ENCODE measurements at regions not wholly inside any gene's neighbourhood (a gene's known extent, or its start where the extent isn't known, plus 50 kb on each side); places are given as distances from the start of the nearest gene placed in this dataset.

- in situ Hi-C loops (cut with MboI; ENCODE audit: low pct_unique_long_range_greater_than_20kb, low sequenced_read_pairs, unreplicated experiment) = no loop called here
- DNase-seq (ENCODE audit: low spot score) = no peak
- TF ChIP-seq CTCF (IDR thresholded peaks at IDR 0.05; ENCODE audit: extremely low read depth, insufficient read depth, missing control alignments) = no peak
These were observed 69.2 kb downstream of the NABP1 start for GRCh38 chr2:191747170-191747530.

GRCh38 chr2:191748059-191748461, 70.1 kb downstream of the NABP1 start:
- no peak for TF ChIP-seq CTCF (IDR thresholded peaks at IDR 0.05; ENCODE audit: extremely low read depth, insufficient read depth, missing control alignments)
- in situ Hi-C loops (cut with MboI; ENCODE audit: low pct_unique_long_range_greater_than_20kb, low sequenced_read_pairs, unreplicated experiment) = no loop called here
- DNase-seq (ENCODE audit: low spot score) = no peak

DNA sequence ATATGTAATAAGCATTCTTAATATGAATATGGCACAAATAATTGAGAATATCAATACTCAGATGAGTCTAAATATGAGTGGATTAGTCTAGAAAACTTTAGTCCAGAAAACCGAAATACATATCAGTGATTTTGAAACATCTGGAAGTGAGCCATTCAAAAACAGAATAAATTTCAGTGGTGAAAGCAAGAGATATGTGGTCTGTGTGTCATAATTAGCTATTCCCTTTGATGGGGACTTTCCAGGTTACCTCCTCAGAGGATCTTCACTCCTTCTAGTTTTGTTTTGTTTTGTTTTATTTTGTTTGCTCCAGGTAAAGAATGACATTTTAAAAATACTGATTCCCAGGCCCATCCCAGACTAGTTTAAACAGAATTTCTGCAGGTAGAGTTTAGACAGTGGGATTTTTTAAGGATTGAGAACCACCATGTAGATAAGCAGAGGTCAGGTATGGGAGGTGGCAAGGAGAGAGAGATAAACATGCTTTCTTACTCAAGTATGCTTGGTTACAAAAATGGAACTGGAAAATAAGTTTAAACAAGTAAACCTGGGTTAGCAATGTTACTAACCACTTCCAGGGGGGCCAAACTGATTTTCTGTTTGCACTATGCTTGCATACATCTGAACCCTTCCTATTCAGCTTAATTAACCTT, 70.7 kb downstream of the NABP1 start:
- in situ Hi-C loops (cut with MboI; ENCODE audit: low pct_unique_long_range_greater_than_20kb, low sequenced_read_pairs, unreplicated experiment) = no loop called here
- peak; percentile 64 for DNase-seq (ENCODE audit: low spot score)

GRCh38 chr2:191749181-191749540, 71.2 kb downstream of the NABP1 start:
- in situ Hi-C loops (cut with MboI; ENCODE audit: low pct_unique_long_range_greater_than_20kb, low sequenced_read_pairs, unreplicated experiment) = no loop called here
- no peak for DNase-seq (ENCODE audit: low spot score)
- TF ChIP-seq CTCF (IDR thresholded peaks at IDR 0.05; ENCODE audit: extremely low read depth, insufficient read depth, missing control alignments) = no peak

More for the DNA sequence above, 70.7 kb downstream of the NABP1 start:
- TF ChIP-seq CTCF (IDR thresholded peaks at IDR 0.05; ENCODE audit: extremely low read depth, insufficient read depth, missing control alignments) = no peak

- TF ChIP-seq CTCF (IDR thresholded peaks at IDR 0.05; ENCODE audit: extremely low read depth, insufficient read depth, missing control alignments) = no peak
- no peak for DNase-seq (ENCODE audit: low spot score)
- in situ Hi-C loops (cut with MboI; ENCODE audit: low pct_unique_long_range_greater_than_20kb, low sequenced_read_pairs, unreplicated experiment) = no loop called here
These were observed 76.2 kb downstream of the NABP1 start for GRCh38 chr2:191754103-191754502.

GRCh38 chr2:191756761-191757160, 78.8 kb downstream of the NABP1 start:
- DNase-seq (ENCODE audit: low spot score) = no peak
- TF ChIP-seq CTCF (IDR thresholded peaks at IDR 0.05; ENCODE audit: extremely low read depth, insufficient read depth, missing control alignments) = no peak
- in situ Hi-C loops (cut with MboI; ENCODE audit: low pct_unique_long_range_greater_than_20kb, low sequenced_read_pairs, unreplicated experiment) = no loop called here

GRCh38 chr2:191757208-191757607, 79.3 kb downstream of the NABP1 start:
- no peak for TF ChIP-seq CTCF (IDR thresholded peaks at IDR 0.05; ENCODE audit: extremely low read depth, insufficient read depth, missing control alignments)
- in situ Hi-C loops (cut with MboI; ENCODE audit: low pct_unique_long_range_greater_than_20kb, low sequenced_read_pairs, unreplicated experiment) = no loop called here
- DNase-seq (ENCODE audit: low spot score) = no peak
